ENCODE measurements at regions not wholly inside any gene's neighbourhood (a gene's known extent, or its start where the extent isn't known, plus 50 kb on each side); places are given as distances from the start of the nearest gene placed in this dataset.

DNA sequence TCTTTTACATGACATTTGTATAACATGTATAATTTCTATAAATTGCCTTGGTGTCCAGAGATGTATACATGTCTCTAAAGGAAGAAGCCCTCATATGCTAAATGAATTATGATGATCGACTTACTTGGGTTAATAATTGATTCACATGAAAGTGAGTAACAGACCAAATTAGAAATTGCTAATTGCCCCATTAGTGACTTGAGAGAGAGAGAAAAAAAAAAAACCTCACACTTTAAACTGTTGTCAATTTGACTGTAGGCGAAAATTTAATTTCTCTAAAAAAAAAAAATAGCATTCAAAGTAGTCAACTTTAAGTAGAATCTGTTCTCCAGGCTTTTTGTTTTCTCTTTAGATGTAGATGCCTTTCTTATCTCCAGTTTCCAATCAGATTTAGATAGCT is 383.3 kb downstream of the SH2D4B start:
- intact Hi-C loops (cut with micrococcal nuclease; ENCODE audit: unreplicated experiment) = loop anchor here (5.0 kb wide), 1 partner anchor 259 kb away; no protein-coding TSS in a partner anchor
- CTCF ChIA-PET = no interaction called here

DNA sequence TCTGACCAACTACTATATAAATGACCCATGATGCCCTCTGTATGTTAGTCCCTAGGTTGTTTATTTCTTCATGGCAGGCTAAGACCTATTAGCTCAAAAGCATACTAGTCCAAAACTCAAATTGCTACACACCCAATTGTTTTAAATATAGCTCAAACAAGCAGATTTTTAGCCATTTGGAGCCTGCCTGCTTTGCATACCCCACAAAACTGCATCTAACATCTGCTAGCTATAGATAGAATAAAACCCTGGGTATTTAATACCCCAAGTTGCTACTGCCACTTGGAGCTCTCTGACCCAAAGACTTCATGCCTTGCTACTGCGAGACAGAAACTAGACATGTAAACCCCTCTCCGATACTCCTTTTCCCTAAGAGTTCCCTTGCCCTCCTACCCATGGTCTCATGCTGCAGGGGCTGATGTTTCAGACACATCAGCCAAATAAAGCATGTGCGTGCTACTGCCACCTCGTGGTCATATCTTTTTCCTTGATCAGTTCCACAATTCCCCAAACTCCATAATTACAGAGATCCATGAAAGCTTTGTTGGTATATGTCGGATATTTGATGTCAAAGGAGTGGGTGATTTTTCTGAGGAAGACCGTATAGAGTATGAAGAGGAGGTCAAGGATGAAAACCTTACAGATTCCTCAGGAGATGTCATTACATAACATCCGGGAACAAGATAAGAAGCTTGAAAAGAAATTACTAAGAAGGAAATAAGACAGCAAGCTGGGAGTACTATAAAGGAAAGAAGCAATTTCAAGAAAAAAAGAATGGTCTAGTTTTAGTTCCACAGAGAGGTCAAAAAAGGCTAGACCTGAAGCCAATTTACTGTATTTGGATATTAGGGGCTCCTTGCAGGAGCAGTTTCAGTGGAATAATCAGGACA is 386.6 kb downstream of the SH2D4B start:
- in situ Hi-C loops (cut with HindIII; ENCODE audit: low pct_unique_long_range_greater_than_20kb, low sequenced_read_pairs) = no loop called here
- TF ChIP-seq SIN3A (IDR thresholded peaks at IDR 0.05; ENCODE audit: borderline replicate concordance, insufficient read depth, low read depth, low read length) = no peak
- TF ChIP-seq CTCF (IDR thresholded peaks at IDR 0.05) = peak; percentile 83
- ChIA-PET CTCF (interaction anchor here (0.7 to 1.7 kb wide), 3 partner anchors 225 to 262 kb away, joined by 3 to 10 read pairs (median 4); no protein-coding TSS in a partner anchor), POLR2A (no interaction called here)
- DNase-seq (ENCODE audit: low read depth, low spot score) (no peak), ATAC-seq (peak; percentile 76)
- H3K27ac ChIP-seq (ENCODE audit: low read length) = no peak overlapping the region
- no peaks in the 10 kb centered on the region for H3K9me3 ChIP-seq (ENCODE audit: control insufficient read depth, insufficient read depth, low read depth, low read length)
- no peaks in the 10 kb centered on the region for H3K27me3 ChIP-seq (ENCODE audit: control insufficient read depth, insufficient read depth, low read length)
- H3K36me3 ChIP-seq (ENCODE audit: control insufficient read depth, insufficient read depth, low read length) = no peaks in the 10 kb centered on the region
- no peaks in the 10 kb centered on the region for H3K4me1 ChIP-seq (ENCODE audit: control insufficient read depth, insufficient read depth, low read length)
- intact Hi-C loops (cut with micrococcal nuclease; ENCODE audit: unreplicated experiment) = loop anchor here (1.0 to 5.0 kb wide), 2 partner anchors 224 to 262 kb away; no protein-coding TSS in a partner anchor
- no TSS peak for BruUV-seq (replicated peaks)
- H3K4me3 ChIP-seq (ENCODE audit: low read depth in 2 of 2, low read length in 2 of 2) = no peak overlapping the region

More for the DNA sequence above, 383.3 kb downstream of the SH2D4B start:
- POLR2A ChIA-PET = no interaction called here
- H3K9me3 ChIP-seq (ENCODE audit: control insufficient read depth, insufficient read depth, low read depth, low read length) = no peaks in the 10 kb centered on the region
- no peak overlapping the region for H3K27ac ChIP-seq (ENCODE audit: low read length)
- no peak overlapping the region for H3K4me3 ChIP-seq (ENCODE audit: low read depth in 2 of 2, low read length in 2 of 2)
- DNase-seq (ENCODE audit: low read depth, low spot score) (no peak), ATAC-seq (no peak)
- BruUV-seq (replicated peaks) = no TSS peak
- H3K36me3 ChIP-seq (ENCODE audit: control insufficient read depth, insufficient read depth, low read length) = no peaks in the 10 kb centered on the region
- H3K4me1 ChIP-seq (ENCODE audit: control insufficient read depth, insufficient read depth, low read length) = no peaks in the 10 kb centered on the region
- no peaks in the 10 kb centered on the region for H3K27me3 ChIP-seq (ENCODE audit: control insufficient read depth, insufficient read depth, low read length)
- in situ Hi-C loops (cut with HindIII; ENCODE audit: low pct_unique_long_range_greater_than_20kb, low sequenced_read_pairs) = no loop called here
- no peak for TF ChIP-seq TCF7L2 (IDR thresholded peaks at IDR 0.05; ENCODE audit: low read depth, low read length)
- TF ChIP-seq CTCF (IDR thresholded peaks at IDR 0.05) = no peak
- TF ChIP-seq REST (IDR thresholded peaks at IDR 0.05; ENCODE audit: insufficient read depth in 1 of 2, low read depth in 2 of 2, low read length in 1 of 2) = no peak
- no peak for TF ChIP-seq SIN3A (IDR thresholded peaks at IDR 0.05; ENCODE audit: borderline replicate concordance, insufficient read depth, low read depth, low read length)
- TF ChIP-seq POLR2AphosphoS5 (IDR thresholded peaks at IDR 0.05; ENCODE audit: low read depth, low read length) = no peak

Measured in Panc1 (cell line).